GM18907 (cell line): ENCODE measurements at regions not wholly inside any gene's neighbourhood (a gene's known extent, or its start where the extent isn't known, plus 50 kb on each side); places are given as distances from the start of the nearest gene placed in this dataset.
"Not testable (repeated sequence)": the region's sequence is repeated elsewhere in the genome, so short reads cannot be mapped to it uniquely, and the experiment has no call there.

Experiments used
- ATAC-seq: cut with Tn5 transposase; IDR thresholded peaks from one replicate; pipeline ENCODE4 v1.9.1; 2021; ENCODE audit warnings: mild to moderate bottlenecking, moderate library complexity; ENCODE audit not compliant: unreplicated experiment

DNA sequence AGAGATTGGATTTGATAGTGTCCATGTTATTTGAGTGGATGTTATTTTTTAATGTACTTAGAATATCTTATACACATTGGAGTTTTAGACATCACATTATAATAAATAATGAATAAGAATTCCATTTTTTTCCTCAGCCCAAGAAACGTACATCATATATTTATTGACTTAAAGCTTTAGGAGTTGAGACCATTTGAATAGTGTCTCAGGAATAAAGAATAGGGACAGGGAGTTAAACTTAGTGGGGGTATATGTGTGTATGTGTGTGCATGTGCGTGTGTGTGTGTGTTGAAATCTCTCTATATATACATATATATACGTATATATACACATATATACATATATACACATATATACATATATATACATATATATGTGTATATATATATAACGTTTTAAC, 542.9 kb upstream of the CHD1 start:
- not testable (repeated sequence) for ATAC-seq

DNA sequence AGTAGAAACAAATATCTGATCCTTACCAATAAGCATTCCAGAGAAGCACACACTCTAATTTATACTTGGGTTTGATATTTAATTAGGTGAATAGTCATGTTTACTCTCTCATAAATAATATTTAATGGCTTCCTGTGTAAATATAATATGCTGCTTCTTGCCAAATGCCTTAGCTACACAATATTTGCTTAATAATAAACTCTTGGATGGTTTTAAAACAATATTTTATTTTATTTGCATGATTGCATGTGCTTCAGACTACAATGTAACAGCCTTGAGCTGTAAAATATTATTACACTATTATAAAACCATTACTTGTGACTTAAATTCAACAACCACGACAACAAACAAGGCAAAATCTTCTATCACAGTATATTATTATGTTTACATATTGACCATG, 542.4 kb upstream of the CHD1 start:
- not testable (repeated sequence) for ATAC-seq

DNA sequence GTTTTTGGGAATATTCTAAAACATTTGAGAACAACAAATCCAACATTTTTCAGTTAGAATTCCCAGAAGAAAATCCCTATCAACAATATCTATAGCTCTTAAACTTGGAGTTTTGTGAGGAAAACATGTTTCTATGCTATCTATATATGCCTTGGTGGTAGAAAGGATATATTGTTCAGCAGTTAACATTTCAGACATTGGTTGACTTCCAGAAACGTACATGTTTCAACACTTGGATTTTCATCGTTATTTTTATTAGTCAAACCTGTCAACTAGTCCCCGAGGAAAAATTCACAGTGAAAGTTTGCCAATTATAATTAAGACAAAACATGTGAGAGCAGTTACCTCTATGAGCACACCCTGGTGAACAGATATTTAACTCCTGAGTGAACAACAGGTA, 541.8 kb upstream of the CHD1 start:
- ATAC-seq = not testable (repeated sequence)

DNA sequence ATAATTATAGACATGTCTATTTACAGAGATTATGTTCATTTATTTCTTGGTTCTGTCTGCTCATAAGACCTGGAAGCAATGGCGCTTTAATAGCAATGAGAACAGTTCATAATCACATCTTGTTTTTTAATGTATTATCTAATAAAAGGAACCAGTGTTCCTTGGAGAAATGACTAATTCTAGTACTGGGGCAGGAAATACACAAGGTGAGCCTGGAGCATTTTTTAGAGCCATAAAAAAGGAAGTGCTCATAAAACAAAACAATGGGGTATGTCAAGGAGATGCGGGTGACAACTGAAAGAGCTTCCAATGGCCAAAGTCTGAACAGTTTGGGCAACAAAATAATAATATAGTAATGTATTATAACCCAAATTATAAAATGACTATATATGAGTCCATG, 531.9 kb upstream of the CHD1 start:
- ATAC-seq = no peak

DNA sequence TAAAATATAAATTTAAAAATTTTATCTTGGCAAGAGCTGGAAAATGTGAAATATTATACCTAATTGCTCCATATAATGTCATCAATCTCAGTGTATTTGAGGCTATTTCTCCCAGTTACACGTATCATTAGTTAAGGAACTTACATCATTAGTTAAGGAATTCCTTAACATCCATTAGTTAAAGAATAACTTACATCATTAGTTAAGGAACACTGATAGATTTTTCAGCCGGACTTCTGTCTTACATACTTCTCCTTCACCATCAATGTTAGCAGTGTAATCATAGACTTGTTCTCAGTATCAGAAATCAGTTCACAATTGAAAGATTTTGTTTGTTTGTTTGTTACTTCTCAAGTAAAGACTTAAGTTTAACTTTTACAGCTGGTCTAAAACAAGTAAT, 524.4 kb upstream of the CHD1 start:
- no peak for ATAC-seq

DNA sequence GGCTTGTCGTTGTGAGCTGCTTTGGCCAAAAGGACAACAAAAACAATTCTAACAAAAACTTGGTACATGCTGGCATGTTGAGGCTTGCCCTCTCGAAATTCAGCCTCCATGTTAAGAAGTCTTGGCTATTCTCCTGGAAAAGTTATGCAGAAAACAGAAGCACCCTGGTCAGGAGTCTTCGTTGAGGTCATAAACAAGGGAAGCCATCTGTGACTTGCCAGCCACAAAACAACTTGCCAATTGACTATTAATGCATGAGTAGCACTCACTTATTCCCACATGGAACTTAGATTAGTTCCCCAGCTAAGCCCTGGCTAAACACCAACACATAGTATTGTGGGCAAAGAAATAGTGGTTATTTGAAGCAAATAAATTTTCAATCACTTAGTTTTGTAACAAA, 521.0 kb upstream of the CHD1 start:
- no peak for ATAC-seq

DNA sequence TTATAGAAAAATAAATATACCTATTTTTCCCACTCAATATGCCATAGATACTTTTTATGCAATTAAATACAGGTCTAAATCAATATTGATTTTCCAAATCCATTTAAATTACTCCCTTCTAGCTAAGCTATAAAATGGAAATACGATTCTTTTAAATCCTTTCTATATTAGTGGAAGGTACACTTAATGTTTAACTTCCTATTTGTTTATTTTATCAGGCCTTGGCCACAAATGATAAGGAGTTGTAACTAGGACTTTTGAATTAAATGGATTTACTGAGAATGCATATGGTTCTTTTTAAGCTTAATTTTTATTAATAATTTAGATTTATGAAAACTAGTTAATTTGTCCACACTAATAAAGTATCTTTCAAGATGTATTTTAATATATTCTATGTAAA, 517.0 kb upstream of the CHD1 start:
- ATAC-seq = no peak

DNA sequence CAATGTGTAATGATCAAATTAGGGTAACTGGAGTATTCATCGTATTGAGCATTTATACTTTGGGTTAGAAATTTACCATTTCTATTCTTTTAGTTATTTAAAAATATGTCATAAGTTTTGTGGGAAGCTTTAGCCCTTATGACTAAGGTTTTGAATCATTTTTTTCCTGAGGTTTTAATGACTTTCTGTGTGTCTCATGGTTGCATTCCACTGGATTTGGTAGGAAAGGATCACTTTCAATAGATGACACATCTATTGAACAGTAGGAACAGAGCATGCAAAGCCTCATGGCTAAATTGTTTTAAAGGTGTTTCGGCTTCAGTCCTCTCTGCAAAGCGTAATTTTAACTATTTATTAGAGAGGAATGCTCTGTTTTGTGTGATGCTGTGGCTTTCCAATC, 512.4 kb upstream of the CHD1 start:
- no peak for ATAC-seq

DNA sequence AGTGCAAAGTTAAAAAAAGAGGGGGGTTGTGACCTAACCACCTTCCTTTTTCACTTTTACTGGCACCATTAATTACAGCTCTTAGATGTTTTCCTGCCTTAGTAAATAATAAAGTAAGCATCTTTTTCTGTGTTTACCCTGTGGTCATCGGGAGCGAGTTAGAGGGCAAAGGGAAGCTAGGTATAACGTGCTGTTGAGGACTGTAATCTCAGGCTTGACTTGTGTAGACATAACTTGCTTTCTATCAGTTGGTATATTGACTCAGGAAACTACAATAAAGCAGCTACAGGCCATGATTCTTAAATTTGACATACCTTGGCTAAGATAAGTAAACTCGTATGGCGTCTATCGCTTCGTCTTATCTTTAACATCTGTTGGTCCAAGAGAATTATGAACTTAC, 509.8 kb upstream of the CHD1 start:
- ATAC-seq = no peak

DNA sequence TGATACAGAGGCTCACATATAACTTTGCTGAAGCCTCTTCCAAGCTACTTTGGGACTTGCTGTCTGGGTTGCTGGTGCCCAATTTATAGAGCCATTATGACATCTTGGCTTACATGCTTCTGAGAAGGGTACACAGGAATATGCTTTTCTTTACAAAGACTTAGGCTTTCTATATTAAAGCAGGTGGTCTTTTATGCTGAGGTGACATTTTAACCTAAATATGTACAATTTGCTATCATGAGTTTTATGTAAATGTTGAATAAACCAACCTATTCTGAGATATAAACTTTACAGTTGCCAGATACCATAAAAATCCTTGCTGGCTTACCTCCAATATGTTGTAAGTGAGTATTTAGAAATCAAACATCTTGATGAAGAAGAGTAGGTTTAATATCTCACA, 509.2 kb upstream of the CHD1 start:
- no peak for ATAC-seq

DNA sequence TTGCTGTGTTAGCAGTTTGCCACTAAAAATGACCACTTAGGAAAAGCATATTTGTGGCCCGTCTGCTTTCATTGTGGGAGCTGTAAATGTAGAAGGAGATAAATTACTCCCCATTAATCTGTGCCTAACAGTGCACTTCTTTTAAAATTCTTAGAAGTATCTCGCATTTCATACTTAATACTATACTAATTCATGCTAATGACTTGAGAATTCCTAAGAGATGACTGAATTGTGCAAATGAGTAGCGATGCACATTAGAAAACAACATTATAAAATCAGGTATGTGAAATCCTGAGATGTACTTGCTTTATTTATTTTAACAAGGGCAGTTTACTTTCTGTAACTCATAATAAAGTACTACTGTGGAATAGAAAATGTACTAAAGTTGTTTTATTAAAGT, 494.6 kb upstream of the CHD1 start:
- not testable (repeated sequence) for ATAC-seq

DNA sequence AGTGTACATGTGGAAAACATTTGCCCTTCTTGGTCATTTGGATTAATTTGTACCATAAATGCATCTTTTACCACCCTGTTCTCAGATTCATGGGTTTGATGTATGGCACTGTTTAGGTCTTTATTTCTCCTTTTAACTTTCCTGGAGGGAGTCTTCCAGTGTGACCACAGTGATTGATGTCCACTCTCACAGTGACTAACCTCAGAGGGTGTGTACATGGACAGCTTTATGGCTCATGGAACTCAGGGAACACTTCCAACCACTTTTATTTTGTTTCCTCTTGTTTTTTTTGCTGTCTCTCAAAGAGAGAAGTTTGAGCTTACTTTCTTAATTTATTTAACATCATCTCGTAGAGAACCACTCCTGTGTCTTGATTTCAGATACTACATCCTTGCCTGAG, 489.8 kb upstream of the CHD1 start:
- not testable (repeated sequence) for ATAC-seq

DNA sequence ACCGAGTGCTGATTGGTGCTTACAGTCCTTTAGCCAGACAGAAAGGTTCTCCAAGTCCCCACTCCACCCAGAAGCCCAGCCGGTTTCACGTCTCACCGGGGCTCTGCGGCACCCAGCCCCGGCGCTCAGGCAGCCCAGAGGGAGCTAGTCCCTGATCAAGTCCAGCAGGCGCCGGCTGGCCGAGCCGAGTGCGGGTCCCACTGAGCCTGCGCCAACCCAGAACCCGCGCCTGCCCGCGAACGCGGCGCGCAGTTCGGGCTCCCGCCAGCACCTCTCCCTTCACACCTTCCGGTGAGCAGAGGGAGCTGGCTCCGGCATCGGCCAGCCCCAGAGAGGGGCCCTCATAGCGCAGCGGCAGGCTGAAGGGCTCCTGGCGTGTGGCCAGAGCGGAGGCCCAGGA, 481.6 kb upstream of the CHD1 start:
- not testable (repeated sequence) for ATAC-seq

DNA sequence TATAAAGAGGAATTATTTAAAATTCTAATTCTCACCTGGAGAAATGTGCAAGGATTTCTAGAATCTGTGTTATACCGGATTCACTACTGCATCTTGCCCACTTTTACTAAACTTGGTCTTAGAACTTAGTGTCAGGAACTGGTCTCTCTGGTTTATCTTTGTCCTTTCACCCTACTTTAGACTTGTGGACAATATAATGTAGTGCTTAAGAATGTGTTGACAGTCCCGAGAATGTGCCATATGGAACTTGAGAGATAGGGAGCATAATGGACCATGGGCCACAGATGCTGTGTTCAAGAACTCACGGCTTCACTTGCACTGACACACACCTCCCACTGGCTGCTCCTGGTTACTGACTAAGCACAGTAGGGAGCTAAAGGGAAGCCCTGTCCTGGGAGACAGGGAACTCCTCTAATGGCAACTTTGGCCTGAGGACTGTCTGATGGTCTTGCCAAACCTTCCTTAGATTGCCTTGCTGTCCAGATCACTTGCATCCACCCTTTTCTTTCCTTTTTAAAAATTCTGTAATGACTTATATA, 476.0 kb upstream of the CHD1 start:
- ATAC-seq = not testable (repeated sequence)

DNA sequence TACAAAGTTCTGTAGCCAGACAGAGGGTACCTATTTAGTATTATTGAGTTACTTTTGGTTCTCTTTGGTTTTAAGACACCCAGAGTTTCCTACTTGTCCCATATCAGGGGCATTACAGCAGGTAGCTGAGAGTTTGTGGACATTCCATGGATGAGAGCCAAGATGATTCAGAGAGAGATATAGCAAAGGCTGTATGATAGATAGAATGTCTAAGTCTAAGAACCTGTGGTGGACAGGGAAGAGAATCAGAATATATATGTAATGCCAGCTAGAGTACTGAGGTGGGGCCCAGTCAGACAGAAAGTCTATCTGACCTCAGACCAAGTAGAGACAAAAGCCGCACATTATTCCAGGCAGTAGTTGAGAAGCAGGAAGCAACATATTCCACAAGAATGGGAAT, 471.8 kb upstream of the CHD1 start:
- not testable (repeated sequence) for ATAC-seq

DNA sequence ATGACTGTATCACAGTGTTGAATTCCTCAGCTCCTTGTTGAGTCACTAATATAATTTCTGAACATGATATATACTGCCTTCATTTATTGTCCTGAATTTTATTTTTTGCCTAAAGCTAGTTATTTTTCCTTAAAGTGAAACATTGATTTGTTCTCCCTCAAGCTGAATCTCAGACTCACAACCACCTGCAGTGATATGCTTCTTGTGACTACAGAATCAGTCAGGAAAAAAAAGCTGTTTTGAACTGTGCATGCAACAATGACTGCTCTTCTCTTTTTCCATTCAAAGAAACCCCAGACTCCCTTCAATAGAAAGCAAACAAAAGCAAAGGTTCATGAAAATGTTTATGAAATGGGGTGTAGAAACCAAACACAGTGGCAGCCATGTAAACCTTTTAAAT, 470.2 kb upstream of the CHD1 start:
- no peak for ATAC-seq

DNA sequence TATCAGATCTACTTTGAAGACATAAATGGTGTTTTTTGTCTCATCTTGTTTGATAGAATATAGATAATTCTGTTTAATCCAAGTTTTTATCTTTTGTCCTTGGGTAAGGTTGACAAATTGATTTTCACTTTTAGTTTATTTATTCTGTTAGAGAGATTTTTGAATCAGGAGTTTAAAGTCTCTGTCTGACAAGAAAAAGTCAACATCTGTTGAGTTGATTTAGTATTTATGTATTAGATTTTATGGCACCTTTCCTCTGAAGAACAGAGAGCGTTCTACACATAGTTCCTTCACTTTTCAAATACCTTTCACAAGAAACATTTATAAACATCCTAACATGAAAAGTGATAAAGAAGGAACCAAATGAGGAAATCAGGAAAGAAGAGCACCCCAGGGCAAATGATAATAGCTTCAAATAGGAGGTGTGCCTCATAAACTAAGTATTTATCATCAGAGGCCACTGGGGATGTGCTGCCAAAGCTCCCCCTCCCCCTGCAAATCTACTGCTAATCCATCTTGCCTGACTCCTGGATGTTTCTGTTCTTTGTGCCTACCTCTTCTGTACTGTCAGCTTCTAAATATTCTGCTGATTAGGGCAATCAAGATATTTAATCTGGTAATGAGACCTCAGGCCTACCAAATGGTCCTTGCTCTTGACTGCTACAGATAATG, 457.7 kb upstream of the CHD1 start:
- no peak for ATAC-seq

DNA sequence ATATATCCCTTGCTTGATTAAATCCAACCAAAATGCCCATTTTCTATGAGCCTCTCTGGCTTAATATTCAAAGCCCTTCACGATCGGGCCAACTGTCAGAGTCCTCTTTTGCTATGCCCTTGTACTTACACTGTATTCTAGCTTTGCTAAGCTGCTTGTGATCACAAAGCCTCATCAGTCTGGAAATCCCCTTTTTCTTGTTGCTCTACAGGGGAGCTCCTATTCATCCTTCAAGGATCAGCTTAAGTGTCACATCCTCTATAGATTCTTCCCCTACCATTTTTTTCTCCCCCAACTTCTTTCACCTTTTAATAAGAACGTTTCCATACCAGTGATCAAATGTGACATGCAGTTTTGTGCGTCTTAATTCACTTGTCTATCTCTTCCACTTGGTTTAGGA, 450.4 kb upstream of the CHD1 start:
- peak; percentile 54 for ATAC-seq

DNA sequence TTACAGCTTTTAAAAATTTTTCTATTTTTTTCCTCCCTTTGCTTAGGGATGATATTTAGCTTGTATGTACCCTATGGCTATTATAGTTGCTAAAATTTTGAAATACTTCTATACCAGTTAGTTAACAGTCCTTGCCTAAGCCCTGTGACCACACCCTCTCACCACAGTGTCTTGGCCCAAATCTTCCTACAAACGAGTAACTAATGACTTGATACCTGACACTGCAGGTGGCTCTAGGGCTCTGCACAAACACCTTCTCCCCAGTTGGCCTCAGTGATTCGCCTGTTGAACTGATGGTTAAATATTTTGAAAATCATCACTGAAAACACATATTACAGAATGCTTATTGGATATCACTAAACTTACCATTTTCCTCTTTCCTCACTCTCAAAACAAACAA, 449.6 kb upstream of the CHD1 start:
- no peak for ATAC-seq

DNA sequence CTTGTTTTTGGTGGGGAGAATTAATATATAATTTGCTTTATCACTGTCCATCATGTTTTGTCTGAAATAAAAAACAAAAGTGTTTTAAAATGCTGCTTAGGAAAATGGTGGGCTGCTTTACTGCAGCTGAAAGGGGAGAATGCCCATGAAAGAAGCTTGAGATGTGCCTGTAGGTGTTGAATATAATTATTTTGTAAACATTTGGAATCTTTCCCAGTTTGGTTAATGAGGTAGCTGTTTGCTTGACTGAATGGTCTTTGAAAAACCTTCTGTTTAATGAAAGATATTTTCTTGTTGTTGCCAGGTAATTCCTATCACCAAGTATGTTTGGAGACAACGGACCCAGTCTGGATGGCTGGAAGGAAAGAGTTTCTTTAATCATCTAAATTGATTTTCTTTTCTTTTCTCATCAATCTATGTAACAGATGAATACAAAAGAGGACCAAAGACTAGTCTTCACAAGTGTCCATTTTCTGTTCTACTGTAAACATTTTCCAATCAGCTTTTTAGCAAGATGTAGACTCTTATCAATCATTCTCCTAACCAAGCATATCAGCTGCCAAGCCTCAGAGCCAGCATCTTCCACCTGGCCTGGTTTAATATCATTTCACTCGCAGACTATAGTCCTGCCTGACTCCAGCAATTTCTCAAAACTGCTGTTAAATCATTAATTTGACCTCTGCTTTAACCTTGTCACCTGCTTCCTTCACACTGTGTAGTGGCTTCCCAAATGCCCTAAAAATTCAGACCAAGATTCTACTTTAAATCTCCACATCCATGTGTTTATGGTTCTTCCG, 441.2 kb upstream of the CHD1 start:
- no peak for ATAC-seq

DNA sequence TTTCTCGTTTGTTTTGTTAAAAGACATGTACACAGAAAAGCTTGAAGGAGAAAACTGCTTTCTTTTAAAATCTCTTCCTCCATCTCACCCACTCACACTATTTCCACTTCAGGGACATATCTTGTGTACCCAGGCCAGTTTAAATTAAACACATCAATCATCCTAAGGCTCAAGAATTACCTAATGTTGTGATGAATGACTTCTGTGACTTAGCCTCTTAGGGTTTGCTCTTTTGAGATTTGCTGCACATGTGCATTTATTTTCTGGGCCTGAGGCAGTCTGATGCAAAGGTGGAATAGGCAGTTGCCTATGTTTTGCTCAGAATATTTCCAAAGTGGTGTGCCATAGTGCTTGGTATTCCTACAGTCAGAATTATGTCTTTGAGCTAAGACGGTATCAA, 439.9 kb upstream of the CHD1 start:
- ATAC-seq = no peak

DNA sequence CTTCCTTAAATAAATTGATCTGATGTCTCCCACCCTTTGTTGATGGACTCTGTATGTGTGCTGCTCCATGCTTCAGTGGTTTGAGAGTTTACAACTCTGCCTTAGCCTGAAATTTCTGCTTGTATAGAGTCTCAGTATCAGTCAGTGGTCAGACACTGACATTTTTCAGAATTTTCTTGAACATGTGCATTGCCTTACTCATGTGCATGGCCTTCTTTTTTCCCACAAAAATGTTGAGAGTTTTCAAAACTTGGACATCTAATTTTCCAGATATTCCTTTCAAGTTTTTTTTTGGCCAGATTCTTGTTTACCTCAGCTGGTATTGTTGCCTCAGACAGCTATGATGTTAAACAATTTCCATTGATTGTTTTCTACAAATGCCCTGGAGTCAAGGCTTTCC, 427.1 kb upstream of the CHD1 start:
- no peak for ATAC-seq
